B cell (primary cell): ENCODE measurements at regions not wholly inside any gene's neighbourhood (a gene's known extent, or its start where the extent isn't known, plus 50 kb on each side); places are given as distances from the start of the nearest gene placed in this dataset.

Experiments used
- ATAC-seq: fragments of 200-7000 bp; cut with Tn5 transposase; one replicate; pipeline ENCODE4 v1.10.0; 2021; ENCODE audit warnings: low read depth, mild to moderate bottlenecking, moderate number of reproducible peaks, moderate library complexity
- CTCF ChIA-PET: fragments of 350-600 bp; sonication (Branson Sonifier 250); formaldehyde crosslinking; loops from one replicate; lab custom pipeline; 2021; ENCODE audit warnings: antibody characterized with exemption, inconsistent platforms; lab: Charles Lee
- POLR2A ChIA-PET: fragments of 350-600 bp; sonication (Branson Sonifier 250); formaldehyde crosslinking; loops from one replicate; lab custom pipeline; 2021; ENCODE audit warnings: antibody characterized with exemption; lab: Charles Lee
- DNase-seq: peaks from one replicate; pipeline ENCODE4 v3.0.0; 2013
- H2AFZ ChIP-seq: 2 replicates; pipeline ENCODE4 v1.6.1; 2012; ENCODE audit warnings: mild to moderate bottlenecking, low read depth, low read length; ENCODE audit not compliant: insufficient read depth, poor library complexity, severe bottlenecking
- H3K27ac ChIP-seq, 2 donors: 1 replicate in 1 of 2; 2 replicates in 1 of 2; pipeline ENCODE4 v1.5.1; 2012 to 2013; ENCODE audit warnings: low read length in 2 of 2, mild to moderate bottlenecking in 2 of 2, moderate library complexity in 1 of 2
- H3K27me3 ChIP-seq, 4 experiments: fragments of 200-600 bp in 1 of 4; sonication (generic) in 1 of 4; replicated peaks in 1 of 4; 1 replicate in 2 of 4; 2 replicates in 2 of 4; pipeline versions ENCODE4 v1.6.1 to v1.7.0; 2013 to 2016; ENCODE audit warnings: low read length in 3 of 4, mild to moderate bottlenecking in 2 of 4, mixed read lengths in 1 of 4, moderate library complexity in 1 of 4; ENCODE audit not compliant: insufficient read depth in 4 of 4, control insufficient read depth in 3 of 4; ENCODE audit errors: control extremely low read depth in 1 of 4
- H3K36me3 ChIP-seq, 2 experiments: replicated peaks in 1 of 2; 1 replicate in 1 of 2; 2 replicates in 1 of 2; pipeline versions ENCODE4 v1.6.1 to v1.7.1; 2013; ENCODE audit warnings: low read length in 1 of 2; ENCODE audit not compliant: insufficient read depth in 2 of 2, control insufficient read depth in 1 of 2; ENCODE audit errors: control extremely low read depth in 1 of 2, extremely low read depth in 1 of 2
- H3K4me1 ChIP-seq, 2 donors: fragments of 200-600 bp in 1 of 2; sonication (generic) in 1 of 2; 1 replicate in 1 of 2; 2 replicates in 1 of 2; pipeline versions ENCODE4 v1.5.1 to v1.6.1; 2013 to 2017; ENCODE audit warnings: low read length in 2 of 2; ENCODE audit not compliant: control insufficient read depth in 2 of 2, insufficient read depth in 2 of 2
- H3K4me2 ChIP-seq: replicated peaks from 2 replicates; pipeline ENCODE3; 2012; ENCODE audit warnings: mild to moderate bottlenecking, low read depth, low read length; ENCODE audit not compliant: poor library complexity, severe bottlenecking
- H3K4me3 ChIP-seq, 5 experiments: fragments of 200-600 bp in 1 of 5; sonication (generic) in 1 of 5; 1 replicate in 3 of 5; 2 replicates in 2 of 5; pipeline versions ENCODE4 v1.5.1 to v1.7.0; 2011 to 2016; ENCODE audit warnings: low read length in 4 of 5, mild to moderate bottlenecking in 4 of 5, low read depth in 2 of 5, control low read depth in 1 of 5, moderate library complexity in 1 of 5; ENCODE audit not compliant: insufficient read depth in 1 of 5; ENCODE audit errors: control extremely low read depth in 1 of 5, extremely low read depth in 1 of 5
- H3K79me2 ChIP-seq: fragments of 200-600 bp; sonication (generic); one replicate; pipeline ENCODE4 v1.6.0; 2016; ENCODE audit warnings: low read length; ENCODE audit not compliant: control insufficient read depth, insufficient read depth
- H3K9ac ChIP-seq: fragments of 200-600 bp; sonication (generic); 2 replicates; pipeline ENCODE4 v1.6.1; 2017; ENCODE audit warnings: mild to moderate bottlenecking, low read length, moderate library complexity
- H3K9me3 ChIP-seq, 3 donors: one replicate each; pipeline versions ENCODE4 v1.6.1 to v1.7.1; 2013; ENCODE audit warnings: low read length in 2 of 3; ENCODE audit not compliant: control insufficient read depth in 2 of 3, insufficient read depth in 1 of 3; ENCODE audit errors: control extremely low read depth in 1 of 3
- H4K20me1 ChIP-seq: 2 replicates; pipeline ENCODE4 v1.6.0; 2012; ENCODE audit warnings: mild to moderate bottlenecking, low read length; ENCODE audit not compliant: insufficient read depth, control insufficient read depth, poor library complexity, severe bottlenecking
- H3K27ac Mint-ChIP-seq: one replicate; pipeline ENCODE4 v1.8.0; 2021; ENCODE audit warnings: mixed read lengths
- H3K27me3 Mint-ChIP-seq: one replicate; pipeline ENCODE4 v1.8.0; 2021; ENCODE audit warnings: mixed read lengths
- H3K4me1 Mint-ChIP-seq: one replicate; pipeline ENCODE4 v1.8.0; 2021; ENCODE audit warnings: mixed read lengths
- H3K4me3 Mint-ChIP-seq: one replicate; pipeline ENCODE4 v1.8.0; 2021; ENCODE audit warnings: mixed read lengths
- H3K9me3 Mint-ChIP-seq: one replicate; pipeline ENCODE4 v1.8.0; 2022; ENCODE audit warnings: mixed read lengths; ENCODE audit not compliant: insufficient read depth
- CTCF ChIP-seq: fragments of 200-600 bp; IDR thresholded peaks from one replicate; pipeline ENCODE4 v1.8.0; 2022; ENCODE audit warnings: antibody characterized with exemption, mild to moderate bottlenecking
- EZH2 ChIP-seq: IDR thresholded peaks from 2 replicates; pipeline ENCODE4 v1.6.1; 2012; ENCODE audit warnings: borderline replicate concordance, low read depth, mild to moderate bottlenecking, moderate library complexity, low read length; ENCODE audit not compliant: insufficient read depth, poor library complexity, severe bottlenecking
- WGBS: methylation state at CpG from one replicate; pipeline ENCODE4 v1.1.5; 2013; ENCODE audit warnings: missing lambda C conversion rate; ENCODE audit not compliant: insufficient coverage; 5-methylcytosine and 5-hydroxymethylcytosine counted together
- intact Hi-C: fragments of 100-400 bp; cut with micrococcal nuclease; formaldehyde crosslinking; loops from one replicate; pipeline ENCODE4 v1.10.0; 2022

DNA sequence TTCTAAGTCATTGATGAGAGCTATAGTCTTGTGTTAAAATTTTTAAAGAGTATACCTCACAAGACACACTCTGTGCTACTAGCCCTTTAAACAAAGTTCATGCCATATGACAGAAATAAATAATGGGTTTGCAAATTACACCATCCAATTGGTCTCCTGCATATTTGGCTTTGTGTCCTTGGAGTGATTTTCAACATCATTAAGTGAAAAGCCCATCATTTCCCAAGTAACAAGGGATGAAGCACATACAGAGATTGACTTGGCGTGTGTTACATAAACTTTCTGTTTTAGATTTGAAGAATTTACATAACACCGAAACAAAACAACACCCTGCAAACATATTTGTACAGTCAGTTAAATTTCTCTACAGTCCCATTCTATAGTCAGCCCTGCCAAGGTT, 216.9 kb upstream of the NEIL3 start:
- H3K9me3 Mint-ChIP-seq, result no peaks in the 10 kb centered on the region
- no peak overlapping the region for H3K9ac ChIP-seq
- POLR2A ChIA-PET, result no interaction called here

GRCh38 chr4:177093964-177094363, 215.7 kb upstream of the NEIL3 start:
- no peak for ATAC-seq
- intact Hi-C loops, result no loop called here
- Histone ChIP-seq H3K4me3 (no peak overlapping the region), H4K20me1 (no peaks in the 10 kb centered on the region), H3K4me1 (no peaks in the 10 kb centered on the region), H3K36me3 (no peaks in the 10 kb centered on the region), H2AFZ (no peak overlapping the region), H3K4me2 (no peak overlapping the region), H3K9ac (no peak overlapping the region), H3K27me3 (no peaks in the 10 kb centered on the region), H3K27ac (no peak overlapping the region), H3K79me2 (no peaks in the 10 kb centered on the region), H3K9me3 (no peaks in the 10 kb centered on the region)
- no peak overlapping the region for H3K4me3 Mint-ChIP-seq
- 86% methylated on average over 1 of the region's 1 CpG for WGBS
- no peak for DNase-seq
- TF ChIP-seq EZH2, result no peak
- TF ChIP-seq CTCF, result no peak
- POLR2A ChIA-PET, result no interaction called here
- H3K27ac Mint-ChIP-seq, result no peak overlapping the region
- CTCF ChIA-PET, result no interaction called here
- H3K4me1 Mint-ChIP-seq, result no peaks in the 10 kb centered on the region
- no peaks in the 10 kb centered on the region for H3K9me3 Mint-ChIP-seq
- H3K27me3 Mint-ChIP-seq, result no peaks in the 10 kb centered on the region

More for the DNA sequence above, 216.9 kb upstream of the NEIL3 start:
- intact Hi-C loops, result no loop called here
- H3K27me3 Mint-ChIP-seq, result no peaks in the 10 kb centered on the region
- DNase-seq (no peak), ATAC-seq (no peak)
- Histone ChIP-seq H3K27me3 (no peaks in the 10 kb centered on the region), H3K9me3 (no peaks in the 10 kb centered on the region), H2AFZ (no peak overlapping the region), H3K4me1 (no peaks in the 10 kb centered on the region), H3K4me2 (no peak overlapping the region), H3K4me3 (no peak overlapping the region), H3K36me3 (no peaks in the 10 kb centered on the region), H3K27ac (no peak overlapping the region), H3K79me2 (no peaks in the 10 kb centered on the region), H4K20me1 (no peaks in the 10 kb centered on the region)
- H3K27ac Mint-ChIP-seq, result no peak overlapping the region
- no peak for TF ChIP-seq EZH2
- no peak for TF ChIP-seq CTCF
- no peak overlapping the region for H3K4me3 Mint-ChIP-seq
- H3K4me1 Mint-ChIP-seq, result no peaks in the 10 kb centered on the region
- CTCF ChIA-PET, result no interaction called here
- WGBS, result no CpG with 5 or more reads among the region's 2 CpGs
